T47D (cell line): ENCODE measurements at regions not wholly inside any gene's neighbourhood (a gene's known extent, or its start where the extent isn't known, plus 50 kb on each side); places are given as distances from the start of the nearest gene placed in this dataset.

ENCODE experiments used
- DNase-seq, 2 experiments: peaks; one replicate each; pipeline versions ENCODE4 v3.0.0 to v3.0.0-alpha.2; 2011 to 2012; ENCODE audit warnings: low read depth in 1 of 2, low spot score in 1 of 2
- JUND ChIP-seq: IDR thresholded peaks from 2 replicates; pipeline ENCODE4 v1.6.1; 2012; ENCODE audit warnings: low read depth
- in situ Hi-C: cut with HindIII; loops from 2 replicates; pipeline ENCODE4 v1.10.0; 2016; ENCODE audit warnings: low sequenced_read_pairs, low pct_unique_long_range_greater_than_20kb

DNA sequence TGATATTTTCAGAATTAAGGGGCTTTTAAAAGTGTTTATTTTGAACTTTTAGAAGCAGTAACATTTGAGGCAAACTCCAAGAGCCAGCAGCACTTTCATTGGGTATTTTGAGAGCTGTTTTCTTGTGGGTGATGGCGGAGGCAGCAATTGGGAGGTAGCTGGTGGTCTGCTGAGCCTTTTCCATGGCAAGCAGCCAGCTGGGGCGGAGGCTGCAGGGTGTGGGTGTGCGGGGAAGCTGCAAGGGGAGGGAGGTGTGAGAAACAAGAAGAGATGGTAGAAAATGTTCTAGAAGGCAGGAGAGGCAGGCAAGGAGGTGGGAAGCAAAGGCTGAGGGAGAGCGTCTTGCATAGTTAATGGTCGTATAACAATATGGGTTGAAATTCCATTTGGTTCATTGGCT, 223.4 kb upstream of the HTR2A start:
- no peak for TF ChIP-seq JUND
- DNase-seq, result no peak
- in situ Hi-C loops, result no loop called here

- in situ Hi-C loops, result no loop called here
- DNase-seq, result no peak
- no peak for TF ChIP-seq JUND
Measured at GRCh38 chr13:47119575-47120235, 222.9 kb upstream of the HTR2A start.

GRCh38 chr13:47117268-47117667, 220.4 kb upstream of the HTR2A start:
- DNase-seq, result no peak
- TF ChIP-seq JUND, result no peak
- in situ Hi-C loops, result no loop called here

GRCh38 chr13:47114030-47114429, 217.2 kb upstream of the HTR2A start:
- DNase-seq, result no peak
- in situ Hi-C loops, result no loop called here
- TF ChIP-seq JUND, result no peak

GRCh38 chr13:47112903-47113299, 216.0 kb upstream of the HTR2A start:
- TF ChIP-seq JUND, result no peak
- no peak for DNase-seq
- in situ Hi-C loops, result no loop called here

DNA sequence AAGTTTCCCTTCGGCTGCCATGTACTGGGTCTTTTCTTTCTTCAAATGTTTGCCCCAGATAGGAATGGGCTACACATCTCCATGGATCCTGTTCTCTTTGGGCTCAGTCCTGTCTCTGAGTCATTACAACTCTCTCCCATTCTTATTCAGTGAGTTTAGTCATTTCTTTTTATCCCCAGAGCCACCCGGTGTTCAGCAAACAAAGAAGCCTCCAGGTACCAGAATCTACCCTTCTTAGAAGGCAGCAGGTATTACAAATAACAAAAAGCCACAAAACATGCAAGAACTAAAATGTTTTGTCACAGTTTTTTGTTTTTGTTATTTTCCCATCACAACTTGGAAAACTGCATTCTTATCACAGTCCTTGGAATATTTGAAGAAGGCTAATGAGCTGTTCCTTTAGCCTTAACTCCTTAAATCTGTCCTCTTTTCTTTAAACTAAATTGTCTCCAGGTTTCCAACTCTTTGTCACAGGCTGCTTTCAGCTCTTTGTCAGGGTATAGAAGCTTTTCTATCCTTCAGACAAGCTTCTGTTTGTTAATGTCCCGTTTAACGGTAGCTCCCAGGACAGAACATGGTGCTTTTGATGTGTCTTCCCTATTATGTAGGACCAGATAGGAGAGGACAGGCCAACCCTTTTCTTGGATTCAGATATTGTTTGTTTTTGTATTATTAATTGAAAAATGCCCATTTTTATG, 215.5 kb upstream of the HTR2A start:
- DNase-seq, result no peak
- in situ Hi-C loops, result no loop called here
- no peak for TF ChIP-seq JUND

- in situ Hi-C loops, result no loop called here
- no peak for TF ChIP-seq JUND
- DNase-seq, result no peak
Measured at GRCh38 chr13:47111499-47111898, 214.6 kb upstream of the HTR2A start.

DNA sequence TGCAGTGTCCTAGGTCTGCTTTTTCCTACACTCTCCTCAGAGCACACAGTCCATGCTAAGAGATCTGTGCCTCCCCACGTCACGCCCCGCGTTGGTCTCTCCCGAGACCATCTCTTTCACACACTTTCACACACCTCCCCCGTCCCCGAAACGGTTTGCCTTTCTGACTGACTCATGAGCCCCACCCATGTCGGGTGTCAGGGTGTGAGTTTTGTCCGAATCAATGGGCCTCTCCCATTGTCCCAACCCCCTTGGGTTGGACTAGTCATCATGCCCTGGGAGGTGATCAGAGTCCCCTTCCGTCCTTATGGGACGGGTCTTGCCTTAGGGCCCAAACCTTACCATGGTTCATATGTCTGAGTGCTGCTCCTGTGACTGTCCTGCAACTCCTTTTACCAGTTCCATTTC, 214.0 kb upstream of the HTR2A start:
- in situ Hi-C loops, result no loop called here
- no peak for DNase-seq
- TF ChIP-seq JUND, result no peak

DNA sequence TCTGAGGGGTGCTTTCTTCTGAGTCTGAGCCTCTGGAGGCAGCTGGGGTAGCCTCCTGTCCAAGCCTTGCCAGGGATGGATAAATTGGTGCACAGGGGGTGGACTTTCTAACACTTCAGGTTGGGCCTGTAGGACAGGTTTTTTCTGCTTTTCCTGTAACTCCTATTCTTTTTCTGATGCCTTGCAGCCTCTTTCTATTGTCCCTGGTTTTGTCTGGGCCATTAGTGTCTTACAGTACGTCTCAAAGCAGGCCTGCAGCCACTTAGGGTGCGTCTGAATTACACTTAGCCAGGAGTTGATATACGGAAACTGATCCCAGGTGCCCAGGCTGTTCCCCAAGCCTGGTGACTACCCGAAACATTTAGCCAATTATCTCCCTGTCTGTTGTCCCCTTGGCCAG, 213.3 kb upstream of the HTR2A start:
- peak in 1 of 2 experiments; percentile 39 for DNase-seq

DNA sequence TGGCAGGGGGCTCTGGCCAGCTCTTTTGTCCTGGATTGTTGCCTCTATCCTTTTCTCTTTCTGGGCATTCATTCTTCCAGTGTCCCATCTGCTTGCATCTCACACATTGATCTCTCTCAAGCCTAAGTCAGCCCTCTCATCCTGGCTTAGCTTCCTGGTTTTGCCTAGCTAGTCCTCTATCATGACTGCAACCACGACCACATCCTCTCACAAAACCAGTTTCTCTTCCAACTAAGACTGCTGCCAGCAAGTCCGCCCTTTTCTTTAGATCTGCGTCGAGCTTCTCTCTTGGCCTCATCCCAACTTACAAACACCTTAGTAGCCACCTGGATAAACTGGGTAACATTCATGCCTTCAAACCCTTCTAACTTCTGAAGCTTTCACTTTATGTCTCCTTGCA, 212.2 kb upstream of the HTR2A start:
- in situ Hi-C loops, result no loop called here
- TF ChIP-seq JUND, result no peak
- DNase-seq, result no peak

More for the DNA sequence above, 213.3 kb upstream of the HTR2A start:
- TF ChIP-seq JUND, result no peak
- in situ Hi-C loops, result no loop called here

- in situ Hi-C loops, result no loop called here
- no peak for DNase-seq
Measured at GRCh38 chr13:47100214-47100853, 203.5 kb upstream of the HTR2A start.

GRCh38 chr13:47094734-47095434, 198.0 kb upstream of the HTR2A start:
- TF ChIP-seq JUND, result no peak
- in situ Hi-C loops, result no loop called here
- no peak for DNase-seq

More at GRCh38 chr13:47100214-47100853, 203.5 kb upstream of the HTR2A start:
- TF ChIP-seq JUND, result no peak

DNA sequence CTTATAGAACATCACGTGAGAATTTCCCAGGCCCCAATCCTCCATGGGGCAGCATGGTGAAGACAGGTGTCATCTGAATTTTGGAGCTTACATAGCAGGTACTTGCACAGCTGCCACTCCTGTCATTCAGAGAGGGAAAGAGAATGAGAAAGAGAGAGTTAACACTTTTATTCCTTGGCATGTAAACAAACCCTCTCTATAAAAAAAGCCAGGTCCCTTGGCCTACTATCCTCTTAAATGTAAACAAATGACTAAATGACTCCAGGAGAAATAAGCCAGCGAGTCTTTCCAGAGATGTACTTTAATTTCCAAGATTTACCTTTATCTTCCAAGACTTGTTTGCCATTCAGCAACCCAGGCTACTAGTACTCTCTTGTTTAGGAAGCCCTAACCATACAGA, 195.3 kb upstream of the HTR2A start:
- DNase-seq, result no peak
- in situ Hi-C loops, result no loop called here
- TF ChIP-seq JUND, result no peak
